HepG2 (cell line): ENCODE measurements at regions not wholly inside any gene's neighbourhood (a gene's known extent, or its start where the extent isn't known, plus 50 kb on each side); places are given as distances from the start of the nearest gene placed in this dataset.

Experiments used
- ATAC-seq: fragments of 200-7000 bp; cut with Tn5 transposase; 3 replicates; pipeline ENCODE4 v1.9.1; 2020; ENCODE audit warnings: mild to moderate bottlenecking, moderate library complexity
- BruUV-seq: library from RNA; stranded (reverse); fragments of 400-500 nt; replicated peaks from 2 replicates; lab custom pipeline; 2021; lab: Mats Ljungman, UMichigan
- CTCF ChIA-PET: fragments of 300-600 bp; formaldehyde crosslinking; extraction: SDS; loops from one replicate; lab custom pipeline; 2021; ENCODE audit warnings: low total read pairs, inconsistent platforms, low intra/inter-chr PET ratio; lab: Yijun Ruan, JAX
- POLR2A ChIA-PET: fragments of 350-600 bp; sonication (Branson Sonifier 250); formaldehyde crosslinking; loops from one replicate; lab custom pipeline; 2020; ENCODE audit warnings: antibody characterized with exemption, inconsistent platforms; lab: Yijun Ruan, JAX
- DNase-seq: peaks from one replicate; pipeline ENCODE4 v3.0.0-alpha.2; 2015; ENCODE audit warnings: low spot score
- FAIRE-seq: peaks from 3 replicates; lab custom pipeline; 2011; peaks lifted over from hg19 to GRCh38; lab: Jason Lieb, UNC
- H2AFZ ChIP-seq: one replicate; pipeline ENCODE4 v1.6.1; 2011; ENCODE audit warnings: low read length, inconsistent platforms
- H3K27ac ChIP-seq: fragments of 300-600 bp; 3 replicates; pipeline ENCODE4 v1.8.0; 2011; ENCODE audit warnings: mixed run types, mild to moderate bottlenecking, mixed read lengths, low read length, inconsistent platforms; ENCODE audit not compliant: insufficient read depth; ENCODE audit errors: extremely low read length
- H3K27me3 ChIP-seq, 2 experiments: fragments of 200-600 bp in 1 of 2; 2 replicates in 1 of 2; 3 replicates in 1 of 2; pipeline versions ENCODE4 v1.6.0 to v1.8.0; 2011; ENCODE audit warnings: low read length in 2 of 2, mild to moderate bottlenecking in 2 of 2, moderate library complexity in 2 of 2, inconsistent platforms in 1 of 2; ENCODE audit not compliant: insufficient read depth in 2 of 2, control insufficient read depth in 1 of 2
- H3K36me3 ChIP-seq, 2 experiments: fragments of 200-600 bp in 1 of 2; replicated peaks in 1 of 2; 2 replicates in 1 of 2; 3 replicates in 1 of 2; pipeline versions ENCODE4 v1.5.1 to v1.8.0; 2011; ENCODE audit warnings: low read length in 2 of 2, inconsistent platforms in 1 of 2; ENCODE audit not compliant: insufficient read depth in 2 of 2, control insufficient read depth in 1 of 2
- H3K4me1 ChIP-seq: 2 replicates; pipeline ENCODE4 v1.5.1; 2012; ENCODE audit warnings: low read length, inconsistent platforms; ENCODE audit not compliant: insufficient read depth
- H3K4me2 ChIP-seq: 2 replicates; pipeline ENCODE4 v1.6.0; 2011; ENCODE audit warnings: low read depth, low read length, inconsistent platforms
- H3K4me3 ChIP-seq, 3 experiments: fragments of 200-600 bp in 1 of 3; sonication (generic), shearing (Covaris generic) in 1 of 3; replicated peaks in 1 of 3; 2 replicates each; pipeline ENCODE4 v1.5.1; 2011 to 2016; ENCODE audit warnings: low read length in 3 of 3, inconsistent platforms in 2 of 3, low read depth in 2 of 3, mild to moderate bottlenecking in 2 of 3, control low read depth in 1 of 3, mixed read lengths in 1 of 3; ENCODE audit not compliant: insufficient read depth in 1 of 3
- H3K79me2 ChIP-seq: one replicate; pipeline ENCODE4 v1.6.1; 2011; ENCODE audit warnings: low read length, inconsistent platforms; ENCODE audit not compliant: insufficient read depth
- H3K9ac ChIP-seq: 2 replicates; pipeline ENCODE4 v1.6.0; 2011; ENCODE audit warnings: mild to moderate bottlenecking, low read depth, low read length, inconsistent platforms; ENCODE audit not compliant: insufficient read depth
- H3K9me3 ChIP-seq: 2 replicates; pipeline ENCODE4 v1.5.1; 2012; ENCODE audit warnings: mild to moderate bottlenecking, low read length
- H4K20me1 ChIP-seq: 2 replicates; pipeline ENCODE4 v1.6.0; 2011; ENCODE audit warnings: inconsistent platforms, mild to moderate bottlenecking, low read length, moderate library complexity; ENCODE audit not compliant: insufficient read depth
- ATF7 ChIP-seq, 2 experiments: fragments of 450-650 bp in 1 of 2; sonication (generic) in 1 of 2; formaldehyde crosslinking in 1 of 2; IDR thresholded peaks; 2 replicates each; pipeline versions ENCODE4 v1.4.0 to v1.6.1; 2016 to 2020; ENCODE audit warnings: antibody characterized with exemption in 1 of 2, mild to moderate bottlenecking in 1 of 2, missing genetic modification reagents in 1 of 2
- GLMP ChIP-seq: sonication (generic); formaldehyde crosslinking; IDR thresholded peaks from 2 replicates; pipeline ENCODE4 v1.9.0; 2021; ENCODE audit warnings: missing genetic modification reagents, mild to moderate bottlenecking, borderline replicate concordance
- HDAC1 ChIP-seq: sonication (generic); formaldehyde crosslinking; IDR thresholded peaks from 2 replicates; pipeline ENCODE4 v1.5.1; 2020; ENCODE audit warnings: mild to moderate bottlenecking, missing genetic modification reagents
- HIC2 ChIP-seq: sonication (generic); formaldehyde crosslinking; IDR thresholded peaks from 2 replicates; pipeline ENCODE4 v1.9.0; 2022; ENCODE audit warnings: low read depth, missing genetic modification reagents
- KLF12 ChIP-seq: sonication (generic); formaldehyde crosslinking; IDR thresholded peaks from 2 replicates; pipeline ENCODE4 v1.4.0; 2020; ENCODE audit warnings: missing genetic modification reagents, borderline replicate concordance
- NFYC ChIP-seq: IDR thresholded peaks from 2 replicates; pipeline ENCODE4 v1.6.1; 2016; ENCODE audit warnings: missing genetic modification reagents, missing compliant biosample characterization
- ZNF101 ChIP-seq: sonication (generic); formaldehyde crosslinking; IDR thresholded peaks from 2 replicates; pipeline ENCODE4 v1.4.0; 2020; ENCODE audit warnings: mild to moderate bottlenecking, low read depth, missing genetic modification reagents, borderline replicate concordance
- ZNF264 ChIP-seq: sonication (generic); formaldehyde crosslinking; IDR thresholded peaks from 2 replicates; pipeline ENCODE4 v1.4.0; 2020; ENCODE audit warnings: missing genetic modification reagents
- ZNF550 ChIP-seq: sonication (generic); formaldehyde crosslinking; IDR thresholded peaks from 2 replicates; pipeline ENCODE4 v1.4.0; 2020; ENCODE audit warnings: mild to moderate bottlenecking, missing genetic modification reagents, borderline replicate concordance
- ZSCAN25 ChIP-seq: sonication (generic); formaldehyde crosslinking; IDR thresholded peaks from 2 replicates; pipeline ENCODE4 v1.8.0; 2022; ENCODE audit warnings: mild to moderate bottlenecking, missing genetic modification reagents
- ZSCAN30 ChIP-seq: sonication (generic); formaldehyde crosslinking; IDR thresholded peaks from 2 replicates; pipeline ENCODE4 v1.5.0; 2020; ENCODE audit warnings: mild to moderate bottlenecking, missing genetic modification reagents
- WGBS: methylation state at CpG from one replicate; pipeline ENCODE4 v1.1.6; 2017; ENCODE audit warnings: low lambda C conversion rate; 5-methylcytosine and 5-hydroxymethylcytosine counted together
- in situ Hi-C: cut with HindIII; loops from 2 replicates; pipeline ENCODE4 v1.10.0; 2017; ENCODE audit warnings: low pct_unique_long_range_greater_than_20kb; ENCODE audit not compliant: extremely low pct_ligation_motif_present
- intact Hi-C: fragments of 100-400 bp; cut with micrococcal nuclease; formaldehyde crosslinking; loops from one replicate; pipeline ENCODE4 v1.10.0; 2022; ENCODE audit not compliant: unreplicated experiment
- TF ChIP-seq, protein P1 (sequence below): sonication (generic); formaldehyde crosslinking; IDR thresholded peaks from 2 replicates; pipeline ENCODE4 v1.8.0; 2022; ENCODE audit warnings: mild to moderate bottlenecking, missing genetic modification reagents, borderline replicate concordance

DNA sequence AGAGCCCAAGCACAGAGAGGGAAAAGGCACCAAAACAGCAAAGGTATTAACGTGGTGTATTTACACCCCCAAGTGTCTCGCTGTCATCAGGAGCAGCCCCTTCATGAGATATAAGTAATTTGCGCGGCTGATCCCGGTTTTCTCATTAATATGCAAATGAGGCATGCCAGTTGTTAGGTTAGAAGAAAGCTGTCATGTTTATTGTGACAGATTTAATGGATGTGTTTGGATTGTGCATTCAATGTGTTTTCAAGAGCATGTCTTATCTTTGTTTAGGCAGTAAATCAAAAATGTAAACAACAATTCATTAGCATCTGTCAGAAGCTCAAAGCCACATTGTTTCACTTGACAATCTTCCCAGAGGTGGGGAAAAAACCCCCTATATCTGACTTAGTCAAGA lies 56.5 kb upstream of the CTBP2 start:
- intact Hi-C loops: no loop called here
- no peak for DNase-seq
- H4K20me1 ChIP-seq: no peaks in the 10 kb centered on the region
- no peaks in the 10 kb centered on the region for H3K9me3 ChIP-seq
- ChIA-PET POLR2A (no interaction called here), CTCF (no interaction called here)
- no peak for FAIRE-seq
- in situ Hi-C loops: no loop called here
- no peaks in the 10 kb centered on the region for H3K4me1 ChIP-seq
- H3K79me2 ChIP-seq: no peaks in the 10 kb centered on the region
- no peak overlapping the region for H3K4me2 ChIP-seq
- no peak overlapping the region for H3K27ac ChIP-seq
- H3K27me3 ChIP-seq: peaks cover 1 to 17% of the 10 kb centered on the region in 2 experiments; a peak in 3 of 5 replicates
- no peak overlapping the region for H3K4me3 ChIP-seq
- ATAC-seq: no peak
- H3K36me3 ChIP-seq: no peaks in the 10 kb centered on the region
- 5% methylated on average over 5 of the region's 5 CpGs for WGBS
- no peak overlapping the region for H2AFZ ChIP-seq
- BruUV-seq: no TSS peak
- TF ChIP-seq HDAC1 (CRISPR knock-in tag) (no peak), ZNF264 (CRISPR knock-in tag) (no peak), HIC2 (CRISPR knock-in tag) (no peak), ZSCAN25 (CRISPR knock-in tag) (no peak), NFYC (CRISPR knock-in tag) (no peak), ZNF550 (CRISPR knock-in tag) (no peak), GLMP (CRISPR knock-in tag) (no peak), KLF12 (CRISPR knock-in tag) (no peak), ZNF101 (CRISPR knock-in tag) (no peak), ATF7 (IDR thresholded peaks at IDR 0.05) (no peak), ATF7 (CRISPR knock-in tag; IDR thresholded peaks at IDR 0.05) (no peak), ZSCAN30 (CRISPR knock-in tag) (no peak)
- TF ChIP-seq, protein P1, sequence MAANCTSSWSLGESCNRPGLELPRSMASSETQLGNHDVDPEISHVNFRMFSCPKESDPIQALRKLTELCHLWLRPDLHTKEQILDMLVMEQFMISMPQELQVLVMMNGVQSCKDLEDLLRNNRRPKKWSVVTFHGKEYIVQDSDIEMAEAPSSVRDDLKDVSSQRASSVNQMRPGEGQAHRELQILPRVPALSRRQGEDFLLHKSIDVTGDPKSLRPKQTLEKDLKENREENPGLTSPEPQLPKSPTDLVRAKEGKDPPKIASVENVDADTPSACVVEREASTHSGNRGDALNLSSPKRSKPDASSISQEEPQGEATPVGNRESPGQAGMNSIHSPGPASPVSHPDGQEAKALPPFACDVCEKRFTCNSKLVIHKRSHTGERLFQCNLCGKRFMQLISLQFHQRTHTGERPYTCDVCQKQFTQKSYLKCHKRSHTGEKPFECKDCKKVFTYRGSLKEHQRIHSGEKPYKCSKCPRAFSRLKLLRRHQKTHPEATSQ (CRISPR knock-in tag): no peak
- H3K9ac ChIP-seq: no peak overlapping the region
